HG02798 (cell line): ENCODE measurements at regions not wholly inside any gene's neighbourhood (a gene's known extent, or its start where the extent isn't known, plus 50 kb on each side); places are given as distances from the start of the nearest gene placed in this dataset.
"Not testable (repeated sequence)": the region's sequence is repeated elsewhere in the genome, so short reads cannot be mapped to it uniquely, and the experiment has no call there.

ENCODE experiments used
- ATAC-seq: cut with Tn5 transposase; IDR thresholded peaks from one replicate; pipeline ENCODE4 v1.9.1; 2021; ENCODE audit warnings: mild to moderate bottlenecking; ENCODE audit not compliant: unreplicated experiment, poor library complexity

DNA sequence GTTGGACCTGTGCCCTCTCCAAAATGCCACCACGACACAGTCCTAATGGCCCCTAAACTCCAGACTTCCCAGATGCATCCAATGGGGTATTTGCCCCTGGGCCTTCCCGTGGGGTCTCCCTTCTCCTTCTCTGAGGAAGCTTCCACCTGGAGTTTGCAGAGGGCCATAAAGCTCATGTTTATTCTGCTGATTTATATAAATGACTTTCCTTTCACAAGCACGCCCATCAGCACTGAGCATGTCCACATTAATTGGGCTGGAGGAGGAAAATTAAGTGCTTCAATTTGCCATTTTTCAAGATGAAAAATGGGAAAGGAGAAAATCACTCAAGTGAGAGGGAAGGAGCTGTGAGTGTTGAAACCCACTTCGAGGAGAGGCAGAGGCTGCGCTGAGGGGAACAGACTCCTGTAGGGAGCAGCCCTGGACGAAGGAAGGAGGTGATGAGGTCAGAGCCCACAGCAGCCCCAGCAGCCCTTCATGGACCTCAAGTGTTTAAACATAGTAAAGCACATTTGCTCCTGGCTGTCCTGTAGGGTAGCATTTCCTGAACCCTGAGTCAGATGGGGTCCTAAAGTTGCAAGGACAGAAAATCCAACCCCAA lies 434.9 kb upstream of the SULF2 start:
- ATAC-seq = no peak

DNA sequence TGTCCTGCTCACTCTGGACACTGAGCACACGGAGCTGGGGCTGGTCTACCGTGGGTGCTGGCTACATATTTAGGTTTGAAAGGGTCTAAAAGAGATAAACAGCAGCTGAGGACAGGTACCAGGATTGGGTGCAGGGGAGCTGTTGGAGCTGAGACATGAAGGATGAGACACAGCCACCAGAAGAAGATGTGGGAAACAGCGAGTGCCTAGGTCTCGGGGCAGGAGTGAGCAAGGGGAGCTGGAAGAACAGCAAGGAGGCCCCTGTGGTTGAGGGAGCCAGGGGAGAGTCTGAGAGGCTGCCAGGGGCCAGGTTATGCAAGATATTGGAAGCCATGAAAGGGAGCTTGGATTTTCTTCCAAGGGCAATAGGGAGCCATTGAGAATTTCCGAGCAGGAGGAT lies 434.0 kb upstream of the SULF2 start:
- ATAC-seq = no peak

DNA sequence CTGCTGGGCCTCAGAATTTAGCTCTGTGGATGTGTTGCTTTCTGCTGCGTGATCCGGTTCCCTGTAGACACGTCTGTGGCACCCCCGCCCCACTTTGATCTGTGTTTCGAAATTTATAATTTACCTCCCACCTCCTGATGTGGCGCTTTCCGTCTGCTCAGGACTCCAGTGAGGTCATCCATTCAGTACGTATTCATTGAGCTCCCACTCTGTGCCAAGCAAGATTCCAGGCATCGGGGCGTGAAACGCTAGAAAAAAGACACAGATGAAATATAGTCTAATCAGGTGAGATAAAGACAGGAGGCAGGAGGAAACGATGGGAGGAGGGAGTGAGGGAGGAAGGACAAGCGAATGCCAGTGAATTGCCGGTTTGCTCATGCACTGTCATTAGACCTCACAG lies 431.9 kb upstream of the SULF2 start:
- ATAC-seq = no peak

DNA sequence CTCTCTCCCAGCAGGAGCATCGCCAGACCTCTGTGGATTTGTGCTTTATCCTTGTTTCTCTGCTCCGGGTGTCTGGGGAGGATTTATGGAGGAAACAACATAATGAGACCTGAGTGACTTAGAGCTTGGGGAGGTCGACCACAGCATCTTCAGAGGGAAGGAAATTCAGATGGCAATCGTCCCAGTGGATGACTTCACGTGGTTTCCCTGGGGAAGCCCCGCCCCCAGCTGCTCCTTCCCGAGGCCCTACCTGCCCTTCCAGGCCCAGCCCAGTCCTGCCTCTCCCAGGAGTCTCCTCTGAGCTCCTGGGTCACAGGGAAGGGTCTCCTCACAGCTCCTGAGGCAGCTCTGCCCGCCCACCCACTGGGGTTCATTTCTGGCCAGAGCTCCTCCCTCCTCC lies 430.3 kb upstream of the SULF2 start:
- ATAC-seq = no peak

DNA sequence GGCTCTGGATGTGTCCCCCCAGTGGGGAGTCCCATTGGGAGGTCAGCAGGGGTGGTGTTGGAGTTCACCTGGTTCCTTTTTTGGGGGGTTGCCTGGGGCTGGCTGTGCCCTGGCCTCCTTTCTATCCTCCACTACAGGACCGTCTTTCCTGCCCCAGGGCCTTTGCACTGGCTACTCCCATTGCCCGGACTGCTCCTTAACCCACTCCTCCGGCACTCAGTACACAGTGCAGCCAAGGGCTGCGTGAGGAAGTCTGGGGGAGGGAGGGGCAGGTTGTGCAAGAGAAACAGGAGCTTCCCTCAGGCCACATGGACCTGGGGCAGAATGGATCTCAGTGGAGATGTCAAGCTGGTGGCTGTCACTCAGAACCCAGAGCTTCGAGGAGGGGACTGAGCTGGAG lies 429.3 kb upstream of the SULF2 start:
- ATAC-seq = no peak

DNA sequence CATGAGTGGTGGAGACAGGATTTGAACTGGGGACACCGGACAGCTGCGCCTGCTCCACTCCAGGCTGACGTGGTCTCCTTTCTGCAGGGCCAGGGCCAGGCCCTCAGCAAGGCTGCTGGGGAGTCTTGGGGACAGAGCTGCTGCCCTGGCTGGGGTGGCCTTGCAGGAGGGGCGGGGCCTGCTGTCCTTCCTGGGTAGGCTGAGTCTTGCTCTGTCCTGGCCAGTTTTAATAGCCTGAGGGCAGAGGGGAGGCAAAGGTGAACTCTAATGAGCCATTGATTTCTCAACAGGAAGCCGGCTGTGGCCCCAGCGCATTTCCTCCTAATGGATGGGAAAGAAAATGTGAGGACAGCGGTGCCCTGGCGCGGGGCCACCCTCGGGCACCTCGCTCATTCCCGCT lies 428.4 kb upstream of the SULF2 start:
- not testable (repeated sequence) for ATAC-seq

DNA sequence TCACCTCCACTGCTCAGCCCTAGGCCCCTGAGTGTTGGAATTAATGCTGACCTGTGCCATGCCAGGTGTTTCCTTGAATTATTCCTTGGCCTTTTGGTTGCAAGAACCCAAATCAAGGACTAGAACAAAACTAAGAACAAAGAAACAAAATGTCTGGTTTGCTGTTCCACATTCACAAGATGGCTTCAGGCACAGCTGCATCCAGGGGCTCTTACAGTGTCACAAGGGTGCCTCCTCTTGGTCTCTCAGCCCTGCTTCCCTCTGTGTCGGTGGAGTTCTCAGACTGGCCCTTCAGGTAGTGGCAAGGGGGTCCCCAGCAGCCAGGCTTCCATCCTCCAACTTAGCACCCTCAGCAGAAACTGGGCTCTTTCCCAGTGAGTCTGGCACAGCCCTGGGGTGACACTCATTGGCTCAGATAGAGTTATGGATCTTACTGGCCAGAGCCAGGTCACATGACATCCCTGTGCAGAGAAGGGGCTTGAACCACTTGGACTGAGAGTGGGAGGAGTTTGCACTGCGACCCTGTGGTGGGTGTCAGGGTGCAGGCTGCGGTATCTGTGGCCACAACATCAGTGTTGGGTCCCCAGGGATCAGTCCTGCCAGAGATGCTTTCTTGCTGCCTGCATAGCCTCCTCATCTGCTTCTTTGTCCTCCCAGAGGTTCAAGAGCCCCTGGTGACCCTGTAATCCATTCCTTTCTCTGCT lies 427.7 kb upstream of the SULF2 start:
- ATAC-seq = no peak

DNA sequence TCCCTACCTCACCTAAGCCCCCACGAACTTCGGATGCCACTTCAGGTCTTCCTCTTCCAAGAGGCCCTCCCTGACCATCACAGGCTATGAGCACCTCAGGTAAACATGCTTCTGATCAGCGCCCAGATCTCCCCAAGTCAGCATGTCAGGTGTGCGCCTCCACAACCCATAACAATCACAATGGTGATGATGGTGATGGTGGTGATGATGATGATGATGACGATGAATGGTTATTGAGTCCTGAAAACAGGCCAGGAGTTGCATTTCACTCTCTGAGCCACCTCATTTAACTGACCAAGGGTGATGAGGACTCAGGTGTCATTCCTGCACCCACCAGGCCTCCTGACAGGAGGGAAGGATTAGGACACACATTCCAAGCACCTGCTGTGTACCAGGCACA lies 426.6 kb upstream of the SULF2 start:
- ATAC-seq = no peak

DNA sequence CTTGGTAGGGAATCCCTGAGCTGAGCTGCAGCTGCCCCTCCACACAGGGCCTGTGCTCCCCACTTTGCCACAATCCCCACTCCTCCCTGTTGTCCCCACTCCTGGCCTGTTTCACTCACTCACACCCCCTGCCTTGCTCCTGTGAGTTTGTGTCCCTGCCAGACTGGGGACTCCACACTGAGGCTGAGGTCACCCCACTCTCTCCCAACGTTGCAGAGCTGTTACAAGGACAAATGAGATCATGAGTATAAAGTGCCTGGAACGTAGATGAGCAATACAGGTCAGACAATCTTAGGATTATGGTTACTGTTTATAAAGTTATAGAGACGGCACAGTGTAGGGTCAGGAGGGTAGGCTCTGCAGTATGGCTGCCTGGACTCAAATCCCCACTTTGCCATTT lies 426.0 kb upstream of the SULF2 start:
- no peak for ATAC-seq

DNA sequence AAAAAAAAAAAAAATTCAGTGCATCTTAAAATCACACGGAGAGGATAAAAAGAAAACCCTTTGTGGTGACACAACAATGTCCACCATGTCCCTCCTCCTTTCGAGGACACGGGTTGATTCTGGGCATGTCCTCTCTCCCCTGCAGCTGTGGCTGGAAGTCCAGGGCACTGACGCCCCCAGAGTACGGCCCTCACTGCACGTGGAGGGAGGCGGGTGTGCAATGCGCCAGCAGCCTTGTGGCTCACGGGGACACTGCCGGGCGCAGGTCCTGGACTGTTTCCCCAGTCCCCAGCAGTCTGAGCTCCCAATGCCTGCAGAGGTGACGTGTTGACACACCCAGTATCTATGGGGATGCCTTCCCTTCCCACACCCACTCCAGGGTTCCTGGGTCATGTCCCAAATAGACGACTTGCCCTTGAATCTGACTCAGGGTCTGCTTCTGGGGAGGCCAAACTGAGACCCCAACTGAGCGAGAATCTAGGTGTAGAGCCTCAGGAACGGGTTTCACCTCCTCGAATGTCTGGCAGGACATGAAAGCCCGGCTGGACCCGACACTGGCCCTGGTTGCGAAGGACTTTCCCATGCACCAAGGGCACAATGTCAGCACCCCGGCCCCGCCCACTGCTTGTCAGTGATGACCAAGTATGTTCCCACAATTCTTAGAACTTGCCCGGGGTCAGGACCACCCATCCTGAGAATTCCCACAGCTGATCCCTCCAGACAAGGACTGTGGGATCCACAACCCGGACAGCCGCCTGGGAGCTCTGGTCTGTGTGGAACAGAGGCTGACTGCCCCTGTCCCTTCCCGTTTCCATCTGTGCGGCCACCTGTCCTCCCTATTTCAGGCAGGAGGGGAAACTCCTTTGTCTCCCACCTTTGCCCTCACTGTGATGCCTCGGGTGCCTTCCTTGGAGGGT lies 425.1 kb upstream of the SULF2 start:
- ATAC-seq = no peak

DNA sequence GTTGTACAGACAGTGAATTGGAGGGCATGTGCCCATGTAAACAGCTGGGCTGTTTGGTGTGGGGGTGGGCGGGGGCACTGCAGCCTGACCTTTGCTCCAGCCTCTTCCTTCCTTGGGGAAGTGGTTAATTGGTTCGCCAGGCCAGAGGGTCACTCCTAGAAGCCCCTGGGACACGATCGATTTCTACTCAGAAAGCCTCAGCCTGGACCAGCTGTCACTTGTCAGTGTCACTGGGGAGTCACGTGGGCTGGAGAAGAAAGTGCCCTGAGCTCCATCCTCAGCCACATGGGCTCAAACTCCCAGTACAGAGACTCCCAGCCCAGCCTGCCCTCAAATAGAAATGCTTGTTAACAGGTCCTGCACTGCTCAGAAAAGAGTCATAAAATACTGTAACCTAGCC lies 423.8 kb upstream of the SULF2 start:
- ATAC-seq = no peak

DNA sequence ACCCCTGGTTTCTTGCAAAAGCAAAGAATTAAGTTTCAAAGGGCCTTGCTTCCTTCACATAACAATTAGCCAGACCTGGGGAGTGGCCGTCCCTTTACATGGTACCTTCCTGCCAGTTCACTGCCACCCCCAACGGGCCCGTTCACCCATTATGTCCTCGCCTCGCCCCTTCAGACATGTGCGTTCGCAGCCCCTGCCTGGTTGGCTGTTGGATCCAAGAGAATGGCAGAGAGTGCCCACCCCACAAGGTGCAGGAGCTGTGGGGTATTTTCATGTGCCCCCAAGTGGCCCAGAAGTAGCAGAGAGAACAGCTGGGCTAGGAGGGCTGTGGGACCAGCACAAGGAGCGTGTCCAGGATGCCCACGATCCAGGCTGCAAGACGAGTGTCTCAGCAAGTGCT lies 422.9 kb upstream of the SULF2 start:
- no peak for ATAC-seq

DNA sequence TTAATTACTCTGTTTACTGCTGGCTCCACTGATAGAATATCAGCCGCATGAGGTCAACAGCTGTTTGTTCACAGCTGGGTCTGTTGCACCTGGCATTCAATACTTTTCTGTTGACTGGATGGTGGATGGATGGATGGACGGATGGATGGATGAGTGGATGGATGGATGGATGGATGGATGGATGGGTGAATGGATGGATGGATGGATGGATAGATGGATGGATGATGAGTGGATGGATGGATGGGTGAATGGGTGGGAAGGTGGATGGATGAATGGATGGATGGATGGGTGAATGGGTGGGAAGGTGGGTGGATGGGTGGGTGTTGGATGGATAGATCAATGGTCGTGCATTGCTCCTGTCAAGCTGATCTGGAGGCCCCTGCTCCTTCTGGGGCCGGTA lies 422.2 kb upstream of the SULF2 start:
- ATAC-seq = no peak

DNA sequence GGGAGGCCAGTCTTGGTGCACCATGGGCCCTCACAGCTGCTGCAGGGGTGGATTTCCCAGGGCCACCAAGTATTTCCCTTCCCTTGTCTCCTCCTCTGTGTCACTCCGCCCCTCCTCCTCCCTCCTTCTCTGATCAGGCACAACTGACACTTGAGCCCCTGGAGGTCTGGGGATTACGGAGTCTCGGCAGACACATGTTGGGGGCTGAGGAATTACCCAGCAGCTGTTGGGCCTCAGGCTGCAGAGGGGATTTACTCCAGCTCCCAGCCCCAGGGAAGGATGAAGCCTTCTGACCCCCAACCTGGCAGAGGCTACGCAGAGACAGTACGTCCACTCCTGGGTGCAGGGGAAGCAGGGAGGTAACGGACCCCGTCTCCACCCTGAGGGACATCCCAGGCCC lies 420.5 kb upstream of the SULF2 start:
- ATAC-seq = no peak

DNA sequence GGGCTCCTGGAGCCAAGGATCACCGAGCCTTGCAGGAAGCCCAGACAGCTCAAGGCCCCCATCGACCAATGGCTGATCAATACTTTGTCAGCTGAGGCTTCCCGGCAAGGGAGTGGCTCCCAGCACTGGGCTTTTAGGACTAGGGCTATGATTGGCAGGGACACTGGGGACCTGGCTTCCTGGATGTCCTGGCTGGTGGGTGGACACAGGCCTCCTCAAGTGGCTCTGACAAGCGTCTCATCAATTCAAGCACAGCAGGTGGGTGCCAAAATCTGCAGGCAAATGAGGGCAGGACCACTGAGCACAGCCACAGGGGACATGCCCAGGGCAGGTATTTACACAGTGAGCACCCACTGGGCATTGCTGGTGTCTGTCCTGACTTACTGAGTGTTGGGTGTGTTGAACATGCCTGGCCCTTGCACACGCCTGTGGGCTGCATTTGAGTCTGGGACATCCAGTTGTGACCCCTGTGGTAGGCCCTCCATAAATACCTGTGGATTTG lies 420.1 kb upstream of the SULF2 start:
- ATAC-seq = no peak

DNA sequence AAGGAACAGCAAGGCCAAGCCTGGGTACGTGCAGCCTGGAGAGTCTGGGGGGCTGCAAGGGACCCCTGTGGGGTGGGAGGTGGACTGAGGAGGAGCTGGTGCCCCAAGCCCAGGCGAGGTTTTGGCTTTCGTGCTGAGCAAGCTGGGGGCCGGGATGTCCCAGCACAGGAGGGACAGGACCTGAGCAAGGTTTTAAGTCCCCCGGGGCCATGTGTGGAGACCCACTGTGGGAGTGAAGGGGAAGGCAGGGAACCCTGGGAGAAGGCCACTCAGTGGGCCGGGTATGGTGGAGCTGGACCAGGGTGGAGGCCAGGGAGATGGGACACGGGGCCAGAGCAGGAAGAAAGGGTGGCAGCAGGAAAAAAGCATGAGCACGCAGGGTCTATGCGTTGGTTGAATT lies 419.2 kb upstream of the SULF2 start:
- no peak for ATAC-seq

DNA sequence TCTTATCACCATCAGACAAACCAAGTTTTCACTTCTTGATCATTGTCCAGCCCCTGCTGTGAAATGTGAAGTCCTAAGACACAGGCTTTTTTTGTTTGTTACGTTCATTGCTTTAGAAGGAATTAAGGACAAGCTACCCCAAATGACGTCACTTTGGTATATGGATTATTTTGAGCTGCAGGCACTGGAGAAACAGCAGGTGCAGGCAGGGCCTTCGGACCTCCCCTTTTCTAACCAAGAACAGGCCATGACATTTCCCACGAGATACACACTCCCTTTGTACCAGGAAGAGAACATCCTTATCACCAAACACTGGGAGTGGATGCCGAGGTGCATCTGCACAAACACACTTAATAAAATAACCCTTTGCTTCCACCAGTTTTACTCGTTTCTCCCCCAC lies 418.0 kb upstream of the SULF2 start:
- ATAC-seq = no peak

DNA sequence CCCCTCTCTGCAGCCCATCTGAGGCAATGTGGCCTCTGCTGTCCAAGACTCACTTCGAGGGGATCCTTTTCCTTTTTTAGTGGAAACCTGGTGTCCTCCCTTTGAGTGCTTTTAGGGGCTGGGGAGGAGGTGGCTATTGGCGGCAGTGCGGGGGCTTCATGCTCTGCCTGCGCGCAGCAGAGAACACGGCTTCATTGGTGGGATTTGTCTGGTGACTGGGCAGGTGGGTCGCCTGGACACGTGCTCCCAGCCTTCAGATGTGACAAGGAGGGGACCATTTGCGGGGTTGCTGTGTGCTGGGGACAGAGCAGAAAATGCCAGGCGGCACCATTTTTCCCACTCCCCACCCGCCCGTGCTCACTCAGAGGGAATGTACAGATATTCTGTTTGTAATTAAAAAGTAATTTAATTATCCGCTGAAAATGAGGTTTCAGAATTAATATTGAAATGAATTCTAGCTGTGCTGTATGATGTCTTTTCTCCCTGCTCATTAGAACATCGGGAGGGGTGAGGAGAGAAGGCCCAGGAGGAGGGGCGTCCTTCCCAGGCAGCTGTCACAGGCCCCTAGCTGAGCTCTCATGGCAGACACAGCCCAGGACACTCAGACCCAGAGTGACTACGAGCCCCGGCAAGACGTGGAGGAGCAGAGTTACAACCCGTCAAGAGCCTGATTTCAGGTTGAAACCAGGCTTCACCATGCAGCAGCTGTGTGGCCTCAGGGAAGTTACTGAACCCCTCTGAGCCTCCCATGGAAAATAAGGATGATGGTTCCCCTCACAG lies 417.2 kb upstream of the SULF2 start:
- no peak for ATAC-seq

DNA sequence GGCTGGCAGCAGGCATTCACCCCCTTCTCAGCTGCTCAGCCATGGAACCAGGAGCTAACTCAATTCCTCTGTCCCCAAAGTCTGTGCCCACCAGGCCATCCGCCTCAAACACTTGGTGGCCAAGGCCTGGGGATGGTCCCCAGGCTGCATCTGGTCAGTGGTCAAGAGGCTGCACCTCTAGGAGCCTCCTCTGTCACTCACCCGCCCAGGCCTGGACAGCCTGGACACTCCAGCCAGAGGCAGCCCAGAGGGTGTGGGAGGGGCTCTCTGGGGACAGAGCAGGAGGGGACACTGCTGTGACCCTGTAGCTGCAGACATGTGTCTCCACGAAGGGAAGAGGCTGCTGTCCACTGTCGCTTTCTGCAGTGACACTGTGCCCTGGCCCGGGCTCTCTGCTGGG lies 416.6 kb upstream of the SULF2 start:
- no peak for ATAC-seq

DNA sequence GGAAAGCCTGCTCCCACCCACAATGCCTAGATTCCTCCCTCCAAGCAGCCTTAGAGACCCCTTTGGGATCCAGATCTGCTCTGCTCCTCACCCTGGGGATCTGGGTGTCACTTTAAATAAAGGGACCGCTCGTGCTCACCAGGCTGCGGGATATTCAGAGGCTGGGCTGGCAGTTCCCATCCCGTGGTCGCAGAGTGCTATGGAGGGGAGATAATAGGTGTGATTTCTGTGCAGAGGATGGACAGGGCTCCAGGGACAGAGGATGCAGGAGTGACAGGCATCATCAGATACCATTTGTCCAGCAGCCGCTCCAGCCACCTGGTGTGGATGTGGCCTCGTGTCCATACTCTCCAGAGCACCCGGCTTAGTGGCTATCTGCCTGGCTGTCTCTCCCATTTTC lies 415.9 kb upstream of the SULF2 start:
- ATAC-seq = no peak
